NCI-H2029 treated with DMSO at 0.1 percent for 48 hours (cell line): ENCODE measurements at regions not wholly inside any gene's neighbourhood (a gene's known extent, or its start where the extent isn't known, plus 50 kb on each side); places are given as distances from the start of the nearest gene placed in this dataset.
A peak's percentile ranks its signal among the peaks of the same experiment; 100 is the strongest.
"Not testable (repeated sequence)": the region's sequence is repeated elsewhere in the genome, so short reads cannot be mapped to it uniquely, and the experiment has no call there.

Source experiments
- DNase-seq: peaks from one replicate; lab custom pipeline; 2025; lab: John Stamatoyannopoulos, UW

GRCh38 chr5:57002959-57003485 lies 51.1 kb upstream of the MIER3 start:
- no peak for DNase-seq

GRCh38 chr5:57003566-57003965 lies 51.6 kb upstream of the MIER3 start:
- not testable (repeated sequence) for DNase-seq

- no peak for DNase-seq
Measured at GRCh38 chr5:57004800-57005199, 52.9 kb upstream of the MIER3 start.

GRCh38 chr5:57007344-57007743 lies 55.4 kb upstream of the MIER3 start:
- no peak for DNase-seq

GRCh38 chr5:57009811-57010210 lies 57.9 kb upstream of the MIER3 start:
- no peak for DNase-seq

- no peak for DNase-seq
Measured at GRCh38 chr5:57010786-57011185, 58.9 kb upstream of the MIER3 start.

GRCh38 chr5:57012511-57012910 lies 60.6 kb upstream of the MIER3 start:
- no peak for DNase-seq

- no peak for DNase-seq
Measured at GRCh38 chr5:57025961-57026360, 74.0 kb upstream of the MIER3 start.

- no peak for DNase-seq
Measured at GRCh38 chr5:57028161-57028560, 76.2 kb upstream of the MIER3 start.

GRCh38 chr5:57032151-57032551 lies 80.2 kb upstream of the MIER3 start:
- DNase-seq: no peak

GRCh38 chr5:57033103-57033502 lies 81.2 kb upstream of the MIER3 start:
- peak; percentile 20 for DNase-seq

GRCh38 chr5:57033503-57033902 lies 81.6 kb upstream of the MIER3 start:
- DNase-seq: no peak

- no peak for DNase-seq
Measured at GRCh38 chr5:57034201-57034916, 82.4 kb upstream of the MIER3 start.

- DNase-seq: no peak
Measured at GRCh38 chr5:57035955-57036354, 84.0 kb upstream of the MIER3 start.

- DNase-seq: no peak
Measured at GRCh38 chr5:57036761-57037160, 84.8 kb upstream of the MIER3 start.

- no peak for DNase-seq
Measured at GRCh38 chr5:57037355-57037754, 85.4 kb upstream of the MIER3 start.

GRCh38 chr5:57041570-57041969 lies 89.6 kb upstream of the MIER3 start:
- no peak for DNase-seq

- DNase-seq: no peak
Measured at GRCh38 chr5:57042524-57042931, 90.6 kb upstream of the MIER3 start.

- DNase-seq: no peak
Measured at GRCh38 chr5:57054135-57054534, 102.2 kb upstream of the MIER3 start.

GRCh38 chr5:57054671-57055070 lies 102.7 kb upstream of the MIER3 start:
- DNase-seq: no peak

- no peak for DNase-seq
Measured at GRCh38 chr5:57055731-57056130, 103.8 kb upstream of the MIER3 start.

- DNase-seq: no peak
Measured at GRCh38 chr5:57063773-57064172, 110.1 kb upstream of the GPBP1 start.

- no peak for DNase-seq
Measured at GRCh38 chr5:57066924-57067596, 106.8 kb upstream of the GPBP1 start.

- no peak for DNase-seq
Measured at GRCh38 chr5:57067597-57067924, 106.3 kb upstream of the GPBP1 start.
